ENCODE measurements at regions not wholly inside any gene's neighbourhood (a gene's known extent, or its start where the extent isn't known, plus 50 kb on each side); places are given as distances from the start of the nearest gene placed in this dataset.

DNA sequence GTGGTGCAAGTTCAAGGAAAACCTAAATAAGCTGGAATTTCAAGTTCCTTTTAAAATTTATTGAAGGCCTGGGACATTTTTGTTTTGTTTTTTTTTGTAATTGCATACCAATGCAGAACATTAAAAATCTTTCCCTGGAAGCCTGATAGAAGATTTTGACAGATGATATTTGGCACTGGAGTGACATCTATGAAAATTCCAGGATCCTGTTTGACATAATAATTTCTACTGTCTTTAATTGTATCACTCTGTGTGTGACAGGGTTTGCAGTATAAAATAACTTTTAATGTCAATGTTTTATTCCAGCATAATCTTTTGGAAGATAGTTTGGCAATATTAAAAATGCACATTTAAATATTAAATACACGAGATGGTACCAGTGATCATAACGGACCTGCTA lies 514.2 kb upstream of the ACO1 start (continued):
- TF ChIP-seq YY1 (IDR thresholded peaks at IDR 0.05; ENCODE audit: low read depth, low read length) (no peak), ZNF217 (IDR thresholded peaks at IDR 0.05) (no peak), WRNIP1 (IDR thresholded peaks at IDR 0.05; ENCODE audit: borderline replicate concordance, low read depth, low read length) (no peak), TAF1 (IDR thresholded peaks at IDR 0.05; ENCODE audit: borderline replicate concordance, low read depth, low read length) (no peak), ETV6 (conservative IDR thresholded peaks at IDR 0.05 in 1 of 2, IDR thresholded peaks at IDR 0.05 in 1 of 2; ENCODE audit: borderline replicate concordance in 1 of 2, low read depth in 1 of 2) (no peak)
- TF ChIP-seq, protein P1, sequence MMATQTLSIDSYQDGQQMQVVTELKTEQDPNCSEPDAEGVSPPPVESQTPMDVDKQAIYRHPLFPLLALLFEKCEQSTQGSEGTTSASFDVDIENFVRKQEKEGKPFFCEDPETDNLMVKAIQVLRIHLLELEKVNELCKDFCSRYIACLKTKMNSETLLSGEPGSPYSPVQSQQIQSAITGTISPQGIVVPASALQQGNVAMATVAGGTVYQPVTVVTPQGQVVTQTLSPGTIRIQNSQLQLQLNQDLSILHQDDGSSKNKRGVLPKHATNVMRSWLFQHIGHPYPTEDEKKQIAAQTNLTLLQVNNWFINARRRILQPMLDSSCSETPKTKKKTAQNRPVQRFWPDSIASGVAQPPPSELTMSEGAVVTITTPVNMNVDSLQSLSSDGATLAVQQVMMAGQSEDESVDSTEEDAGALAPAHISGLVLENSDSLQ (IDR thresholded peaks at IDR 0.05), result no peak
- TF ChIP-seq, protein P2, sequence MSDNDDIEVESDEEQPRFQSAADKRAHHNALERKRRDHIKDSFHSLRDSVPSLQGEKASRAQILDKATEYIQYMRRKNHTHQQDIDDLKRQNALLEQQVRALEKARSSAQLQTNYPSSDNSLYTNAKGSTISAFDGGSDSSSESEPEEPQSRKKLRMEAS (IDR thresholded peaks at IDR 0.05; ENCODE audit: low read depth, low read length), result no peak

DNA sequence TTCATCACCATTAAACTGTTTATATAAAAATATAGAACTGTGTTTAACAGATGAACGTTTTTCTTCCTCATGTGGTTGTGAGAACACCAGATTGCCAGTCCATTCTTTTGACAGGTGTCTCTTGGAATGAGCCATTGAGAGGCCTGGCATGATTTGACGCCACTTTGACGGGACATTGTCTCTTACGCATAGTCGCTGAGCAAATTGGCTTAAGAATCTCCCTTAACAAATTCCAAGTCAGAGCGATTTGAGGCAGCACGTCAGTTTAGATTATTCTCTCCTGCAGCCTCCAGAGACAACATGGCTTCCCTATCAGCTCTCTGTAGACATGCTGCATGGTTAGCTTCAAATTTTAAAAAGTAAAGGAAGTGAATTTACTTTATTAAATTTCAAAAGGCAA lies 510.7 kb upstream of the ACO1 start:
- no peak for ATAC-seq
- Histone ChIP-seq H3K27ac (ENCODE audit: control insufficient read depth, insufficient read depth) (no peak overlapping the region), H3K4me1 (ENCODE audit: control insufficient read depth, insufficient read depth, low read length) (no peaks in the 10 kb centered on the region), H3K9ac (ENCODE audit: control insufficient read depth, insufficient read depth, low read length) (no peak overlapping the region), H3K4me2 (ENCODE audit: control insufficient read depth, insufficient read depth) (no peak overlapping the region), H3K4me3 (no peak overlapping the region), H3K27me3 (replicated peaks in 1 of 2; ENCODE audit: control insufficient read depth in 2 of 2, insufficient read depth in 2 of 2, low read length in 1 of 2) (no peaks in the 10 kb centered on the region), H3K36me3 (ENCODE audit: control insufficient read depth in 2 of 2, insufficient read depth in 2 of 2, low read length in 1 of 2) (no peaks in the 10 kb centered on the region), H3K79me2 (ENCODE audit: control insufficient read depth, insufficient read depth, low read length) (no peaks in the 10 kb centered on the region), H2AFZ (ENCODE audit: control insufficient read depth, low read depth, low read length) (no peak overlapping the region), H3K9me3 (replicated peaks; ENCODE audit: control insufficient read depth, insufficient read depth, low read length) (no peaks in the 10 kb centered on the region), H4K20me1 (ENCODE audit: control insufficient read depth, insufficient read depth) (no peaks in the 10 kb centered on the region)
- ChIA-PET SMC1A (ENCODE audit: uncharacterized antibody, unreplicated experiment) (no interaction called here), POLR2A (no interaction called here), RAD21 (ENCODE audit: unreplicated experiment) (no interaction called here), CTCF (no interaction called here)
- no peak for DNase-seq (ENCODE audit: low read depth, low spot score)
- in situ Hi-C loops (cut with MboI) (no loop called here), intact Hi-C loops (cut with micrococcal nuclease; ENCODE audit: unreplicated experiment) (no loop called here)
- FAIRE-seq, result no peak
- no TSS peak for BruUV-seq (replicated peaks)
- 47% methylated on average over 7 of the region's 7 CpGs for WGBS (ENCODE audit: insufficient coverage, insufficient replicate concordance, low lambda C conversion rate, missing lambda C conversion rate)
- TF ChIP-seq CREM (IDR thresholded peaks at IDR 0.05; ENCODE audit: low read depth) (no peak), FOXM1 (IDR thresholded peaks at IDR 0.05; ENCODE audit: low read depth, low read length) (no peak), ZNF217 (IDR thresholded peaks at IDR 0.05) (no peak), SUZ12 (IDR thresholded peaks at IDR 0.05; ENCODE audit: unreplicated experiment) (no peak), CBX5 (IDR thresholded peaks at IDR 0.05; ENCODE audit: low read depth) (no peak), IKZF2 (IDR thresholded peaks at IDR 0.05) (no peak), DPF2 (IDR thresholded peaks at IDR 0.05) (no peak), SMARCA5 (IDR thresholded peaks at IDR 0.05) (no peak), CHD1 (IDR thresholded peaks at IDR 0.05; ENCODE audit: low read depth, low read length) (no peak), TCF12 (IDR thresholded peaks at IDR 0.05; ENCODE audit: low read depth, low read length) (no peak)
- TF ChIP-seq, protein P3, sequence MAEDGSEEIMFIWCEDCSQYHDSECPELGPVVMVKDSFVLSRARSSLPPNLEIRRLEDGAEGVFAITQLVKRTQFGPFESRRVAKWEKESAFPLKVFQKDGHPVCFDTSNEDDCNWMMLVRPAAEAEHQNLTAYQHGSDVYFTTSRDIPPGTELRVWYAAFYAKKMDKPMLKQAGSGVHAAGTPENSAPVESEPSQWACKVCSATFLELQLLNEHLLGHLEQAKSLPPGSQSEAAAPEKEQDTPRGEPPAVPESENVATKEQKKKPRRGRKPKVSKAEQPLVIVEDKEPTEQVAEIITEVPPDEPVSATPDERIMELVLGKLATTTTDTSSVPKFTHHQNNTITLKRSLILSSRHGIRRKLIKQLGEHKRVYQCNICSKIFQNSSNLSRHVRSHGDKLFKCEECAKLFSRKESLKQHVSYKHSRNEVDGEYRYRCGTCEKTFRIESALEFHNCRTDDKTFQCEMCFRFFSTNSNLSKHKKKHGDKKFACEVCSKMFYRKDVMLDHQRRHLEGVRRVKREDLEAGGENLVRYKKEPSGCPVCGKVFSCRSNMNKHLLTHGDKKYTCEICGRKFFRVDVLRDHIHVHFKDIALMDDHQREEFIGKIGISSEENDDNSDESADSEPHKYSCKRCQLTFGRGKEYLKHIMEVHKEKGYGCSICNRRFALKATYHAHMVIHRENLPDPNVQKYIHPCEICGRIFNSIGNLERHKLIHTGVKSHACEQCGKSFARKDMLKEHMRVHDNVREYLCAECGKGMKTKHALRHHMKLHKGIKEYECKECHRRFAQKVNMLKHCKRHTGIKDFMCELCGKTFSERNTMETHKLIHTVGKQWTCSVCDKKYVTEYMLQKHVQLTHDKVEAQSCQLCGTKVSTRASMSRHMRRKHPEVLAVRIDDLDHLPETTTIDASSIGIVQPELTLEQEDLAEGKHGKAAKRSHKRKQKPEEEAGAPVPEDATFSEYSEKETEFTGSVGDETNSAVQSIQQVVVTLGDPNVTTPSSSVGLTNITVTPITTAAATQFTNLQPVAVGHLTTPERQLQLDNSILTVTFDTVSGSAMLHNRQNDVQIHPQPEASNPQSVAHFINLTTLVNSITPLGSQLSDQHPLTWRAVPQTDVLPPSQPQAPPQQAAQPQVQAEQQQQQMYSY (CRISPR knock-in tag; IDR thresholded peaks at IDR 0.05), result no peak
- TF ChIP-seq, protein P4, sequence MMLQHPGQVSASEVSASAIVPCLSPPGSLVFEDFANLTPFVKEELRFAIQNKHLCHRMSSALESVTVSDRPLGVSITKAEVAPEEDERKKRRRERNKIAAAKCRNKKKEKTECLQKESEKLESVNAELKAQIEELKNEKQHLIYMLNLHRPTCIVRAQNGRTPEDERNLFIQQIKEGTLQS (IDR thresholded peaks at IDR 0.05; ENCODE audit: borderline replicate concordance, extremely low read depth, low read depth, low read length), result no peak
- TF ChIP-seq, protein P5, sequence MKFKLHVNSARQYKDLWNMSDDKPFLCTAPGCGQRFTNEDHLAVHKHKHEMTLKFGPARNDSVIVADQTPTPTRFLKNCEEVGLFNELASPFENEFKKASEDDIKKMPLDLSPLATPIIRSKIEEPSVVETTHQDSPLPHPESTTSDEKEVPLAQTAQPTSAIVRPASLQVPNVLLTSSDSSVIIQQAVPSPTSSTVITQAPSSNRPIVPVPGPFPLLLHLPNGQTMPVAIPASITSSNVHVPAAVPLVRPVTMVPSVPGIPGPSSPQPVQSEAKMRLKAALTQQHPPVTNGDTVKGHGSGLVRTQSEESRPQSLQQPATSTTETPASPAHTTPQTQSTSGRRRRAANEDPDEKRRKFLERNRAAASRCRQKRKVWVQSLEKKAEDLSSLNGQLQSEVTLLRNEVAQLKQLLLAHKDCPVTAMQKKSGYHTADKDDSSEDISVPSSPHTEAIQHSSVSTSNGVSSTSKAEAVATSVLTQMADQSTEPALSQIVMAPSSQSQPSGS (IDR thresholded peaks at IDR 0.05; ENCODE audit: low read length), result no peak
